IPS-20b (cell line): ENCODE measurements at regions not wholly inside any gene's neighbourhood (a gene's known extent, or its start where the extent isn't known, plus 50 kb on each side); places are given as distances from the start of the nearest gene placed in this dataset.
"Not testable (repeated sequence)": the region's sequence is repeated elsewhere in the genome, so short reads cannot be mapped to it uniquely, and the experiment has no call there.

Source experiments
- H3K27ac ChIP-seq: one replicate; pipeline ENCODE4 v1.5.1; 2013; ENCODE audit warnings: low read length
- H3K27me3 ChIP-seq: 2 replicates; pipeline ENCODE4 v1.6.1; 2013; ENCODE audit warnings: mild to moderate bottlenecking, low read length, inconsistent platforms; ENCODE audit not compliant: insufficient read depth
- H3K36me3 ChIP-seq: 2 replicates; pipeline ENCODE4 v1.6.1; 2013; ENCODE audit warnings: low read depth, mild to moderate bottlenecking, inconsistent platforms, low read length, moderate library complexity; ENCODE audit not compliant: insufficient read depth
- H3K4me1 ChIP-seq: 2 replicates; pipeline ENCODE4 v1.6.1; 2013; ENCODE audit warnings: mild to moderate bottlenecking, control low read depth, inconsistent platforms, low read length, moderate library complexity; ENCODE audit not compliant: insufficient read depth
- H3K4me3 ChIP-seq: 2 replicates; pipeline ENCODE4 v1.5.1; 2013; ENCODE audit warnings: mild to moderate bottlenecking, low read length, inconsistent platforms
- H3K9ac ChIP-seq: 2 replicates; pipeline ENCODE4 v1.6.1; 2013; ENCODE audit warnings: low read depth, mild to moderate bottlenecking, inconsistent platforms, low read length, moderate library complexity
- H3K9me3 ChIP-seq: 2 replicates; pipeline ENCODE4 v1.6.1; 2013; ENCODE audit warnings: mild to moderate bottlenecking, low read depth, low read length, inconsistent platforms; ENCODE audit not compliant: insufficient read depth

DNA sequence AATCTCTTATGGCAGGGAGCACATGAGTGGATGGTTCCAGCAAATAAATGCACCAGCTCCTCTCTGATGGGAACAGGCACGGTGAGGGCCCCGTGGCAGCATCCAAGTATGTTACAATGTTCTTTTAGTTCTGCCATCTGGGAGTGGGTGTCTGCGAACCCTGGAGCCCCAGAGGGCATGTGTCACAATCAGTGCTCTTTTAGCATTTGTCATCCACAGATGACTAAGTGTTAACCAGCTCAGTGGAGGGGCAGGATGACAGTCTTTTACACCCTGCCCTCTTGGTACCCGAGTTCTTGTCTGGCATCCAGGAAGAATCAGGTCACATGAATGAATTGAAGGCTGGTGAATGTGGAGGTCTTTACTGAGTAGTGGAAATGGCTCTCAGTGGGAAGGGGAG is 560.4 kb upstream of the FLRT2 start:
- Histone ChIP-seq H3K9ac (no peak overlapping the region), H3K36me3 (no peaks in the 10 kb centered on the region), H3K9me3 (no peaks in the 10 kb centered on the region), H3K27me3 (no peaks in the 10 kb centered on the region), H3K27ac (no peak overlapping the region), H3K4me3 (no peak overlapping the region), H3K4me1 (no peaks in the 10 kb centered on the region)

DNA sequence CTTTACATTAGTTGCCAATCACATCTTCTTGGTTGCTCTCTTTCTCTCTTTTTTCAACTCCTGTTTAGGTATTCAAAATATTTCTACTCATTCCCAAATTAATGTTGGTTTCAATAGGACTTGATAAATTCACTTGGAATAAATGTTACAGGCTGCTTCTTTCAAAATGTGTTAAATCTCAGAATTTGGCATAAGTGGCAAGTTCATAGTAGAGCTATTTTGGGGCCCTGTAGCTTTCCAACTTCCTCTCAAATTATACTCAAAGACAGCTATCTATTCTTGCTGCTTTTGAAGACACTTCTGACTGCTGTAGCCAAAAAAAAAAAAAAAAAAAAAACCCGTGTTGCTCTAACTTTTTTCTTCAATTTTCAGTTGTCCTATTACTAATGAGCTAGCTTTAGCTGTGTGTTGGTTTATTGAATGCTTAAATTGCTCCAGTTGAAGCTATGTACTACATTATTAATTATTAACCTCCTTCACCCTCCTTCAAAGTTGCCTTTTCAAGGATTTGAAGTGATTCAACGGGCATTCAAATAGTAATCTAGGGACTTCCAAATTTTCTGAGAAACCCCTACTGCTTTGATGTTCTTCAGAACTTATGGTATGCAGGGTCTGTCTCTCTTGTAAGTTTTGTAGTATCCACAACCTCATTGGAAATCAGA is 554.6 kb upstream of the FLRT2 start:
- Histone ChIP-seq H3K36me3 (no peaks in the 10 kb centered on the region), H3K27me3 (no peaks in the 10 kb centered on the region), H3K4me1 (no peaks in the 10 kb centered on the region), H3K27ac (no peak overlapping the region), H3K4me3 (no peak overlapping the region), H3K9ac (no peak overlapping the region), H3K9me3 (no peaks in the 10 kb centered on the region)

- no peaks in the 10 kb centered on the region for H3K4me1 ChIP-seq
- no peaks in the 10 kb centered on the region for H3K9me3 ChIP-seq
- H3K36me3 ChIP-seq = no peaks in the 10 kb centered on the region
- H3K27me3 ChIP-seq = no peaks in the 10 kb centered on the region
- H3K27ac ChIP-seq = no peak overlapping the region
- H3K9ac ChIP-seq = no peak overlapping the region
- no peak overlapping the region for H3K4me3 ChIP-seq
Measured at GRCh38 chr14:84976805-84977204, 553.1 kb upstream of the FLRT2 start.

- no peaks in the 10 kb centered on the region for H3K9me3 ChIP-seq
- H3K9ac ChIP-seq = no peak overlapping the region
- no peaks in the 10 kb centered on the region for H3K36me3 ChIP-seq
- no peaks in the 10 kb centered on the region for H3K27me3 ChIP-seq
- no peak overlapping the region for H3K27ac ChIP-seq
- H3K4me3 ChIP-seq = no peak overlapping the region
- H3K4me1 ChIP-seq = no peaks in the 10 kb centered on the region
Measured at GRCh38 chr14:84987042-84987441, 542.9 kb upstream of the FLRT2 start.

- H3K9me3 ChIP-seq = no peaks in the 10 kb centered on the region
- no peaks in the 10 kb centered on the region for H3K36me3 ChIP-seq
- H3K9ac ChIP-seq = no peak overlapping the region
- H3K27ac ChIP-seq = no peak overlapping the region
- H3K27me3 ChIP-seq = no peaks in the 10 kb centered on the region
- H3K4me3 ChIP-seq = no peak overlapping the region
- no peaks in the 10 kb centered on the region for H3K4me1 ChIP-seq
Measured at GRCh38 chr14:84988357-84988756, 541.6 kb upstream of the FLRT2 start.

DNA sequence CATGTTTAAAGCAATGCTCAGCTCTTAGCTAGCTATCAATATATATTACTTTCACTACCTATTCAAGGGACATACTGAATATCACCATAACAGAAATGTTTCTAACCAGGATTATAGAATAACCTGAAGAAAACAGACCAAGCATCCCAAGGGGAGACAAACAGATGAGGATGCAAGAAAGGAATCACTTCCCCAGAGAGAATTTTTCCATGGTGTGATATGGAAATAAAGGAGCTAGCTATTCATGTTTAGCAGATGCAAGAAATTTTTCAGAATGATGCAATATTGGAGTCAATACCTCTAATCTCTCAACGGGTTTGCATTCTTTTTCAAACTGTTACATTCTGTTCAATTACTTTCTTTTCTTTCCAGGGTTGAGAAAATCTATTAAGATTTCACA is 538.9 kb upstream of the FLRT2 start:
- no peak overlapping the region for H3K4me3 ChIP-seq
- no peaks in the 10 kb centered on the region for H3K9me3 ChIP-seq
- H3K27me3 ChIP-seq = no peaks in the 10 kb centered on the region
- no peaks in the 10 kb centered on the region for H3K36me3 ChIP-seq
- no peak overlapping the region for H3K9ac ChIP-seq
- H3K27ac ChIP-seq = no peak overlapping the region
- no peaks in the 10 kb centered on the region for H3K4me1 ChIP-seq

DNA sequence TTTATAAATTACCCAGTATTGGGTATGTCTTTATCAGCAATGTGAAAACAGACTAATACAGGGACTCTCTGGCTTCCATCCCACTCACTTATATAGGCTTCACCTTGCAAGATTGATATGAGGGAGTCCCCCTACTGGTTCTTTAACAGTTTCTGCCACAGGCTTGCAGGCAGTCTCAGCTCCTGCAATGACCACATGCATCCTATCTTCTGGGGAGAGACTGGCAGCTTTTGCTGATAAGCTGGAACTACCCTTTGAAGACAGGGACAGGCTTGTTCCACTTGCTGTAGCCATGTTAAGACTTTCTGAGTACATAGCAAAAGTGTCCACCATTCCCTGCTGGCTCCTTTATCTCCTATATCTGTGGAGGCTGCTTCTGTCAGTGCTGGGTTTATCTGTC is 531.7 kb upstream of the FLRT2 start:
- no peak overlapping the region for H3K9ac ChIP-seq
- no peaks in the 10 kb centered on the region for H3K27me3 ChIP-seq
- H3K9me3 ChIP-seq = no peaks in the 10 kb centered on the region
- no peak overlapping the region for H3K27ac ChIP-seq
- no peaks in the 10 kb centered on the region for H3K4me1 ChIP-seq
- H3K36me3 ChIP-seq = no peaks in the 10 kb centered on the region
- H3K4me3 ChIP-seq = no peak overlapping the region

- Histone ChIP-seq H3K4me3 (no peak overlapping the region), H3K36me3 (no peaks in the 10 kb centered on the region), H3K9me3 (no peaks in the 10 kb centered on the region), H3K27me3 (no peaks in the 10 kb centered on the region), H3K27ac (no peak overlapping the region), H3K9ac (no peak overlapping the region), H3K4me1 (no peaks in the 10 kb centered on the region)
Measured at GRCh38 chr14:85002846-85003245, 527.1 kb upstream of the FLRT2 start.

GRCh38 chr14:85003805-85004204 is 526.1 kb upstream of the FLRT2 start:
- H3K27me3 ChIP-seq = no peaks in the 10 kb centered on the region
- H3K27ac ChIP-seq = no peak overlapping the region
- no peak overlapping the region for H3K9ac ChIP-seq
- H3K4me3 ChIP-seq = no peak overlapping the region
- H3K4me1 ChIP-seq = no peaks in the 10 kb centered on the region
- no peaks in the 10 kb centered on the region for H3K36me3 ChIP-seq
- H3K9me3 ChIP-seq = no peaks in the 10 kb centered on the region

DNA sequence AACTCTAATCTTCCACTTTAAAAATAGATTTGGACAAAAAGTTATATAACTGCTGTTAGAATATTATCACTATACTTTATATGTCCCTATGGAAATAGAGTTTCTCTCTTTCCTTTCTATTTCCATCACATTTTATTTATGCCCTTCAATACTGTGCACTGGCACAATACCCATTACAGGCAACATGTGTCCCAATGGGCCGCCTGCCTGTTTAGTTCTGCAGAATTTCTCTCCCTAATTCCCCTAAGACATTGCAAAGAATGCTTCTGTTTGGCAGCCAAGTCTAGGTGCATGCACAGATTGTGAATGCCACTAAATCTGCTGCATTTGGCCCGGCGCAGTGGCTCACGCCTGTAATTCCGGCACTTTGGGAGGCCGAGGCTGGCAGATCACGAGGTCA is 520.4 kb upstream of the FLRT2 start:
- Histone ChIP-seq H3K4me3 (no peak overlapping the region), H3K9me3 (no peaks in the 10 kb centered on the region), H3K27ac (no peak overlapping the region), H3K36me3 (no peaks in the 10 kb centered on the region), H3K4me1 (no peaks in the 10 kb centered on the region), H3K9ac (no peak overlapping the region), H3K27me3 (no peaks in the 10 kb centered on the region)

DNA sequence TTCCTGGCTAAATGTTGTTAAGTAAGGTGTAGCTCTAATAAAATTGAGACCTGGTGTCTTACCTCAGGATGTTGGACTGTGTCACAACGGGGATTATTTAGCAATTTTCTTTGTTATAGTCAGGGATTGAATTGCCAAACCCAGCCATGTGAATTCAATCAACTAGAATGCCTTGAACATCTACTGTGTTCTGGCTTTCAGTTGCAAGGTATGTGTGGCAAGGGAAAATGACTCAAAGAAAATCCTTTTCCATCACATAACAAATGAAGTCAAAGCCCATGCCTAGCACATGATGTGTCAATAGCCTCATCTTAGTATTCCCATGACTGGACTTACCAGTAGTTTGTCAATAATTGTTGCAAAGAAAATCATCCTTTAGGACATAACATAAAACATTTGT is 519.8 kb upstream of the FLRT2 start:
- no peak overlapping the region for H3K9ac ChIP-seq
- H3K36me3 ChIP-seq = no peaks in the 10 kb centered on the region
- no peaks in the 10 kb centered on the region for H3K27me3 ChIP-seq
- H3K9me3 ChIP-seq = no peaks in the 10 kb centered on the region
- no peak overlapping the region for H3K27ac ChIP-seq
- no peak overlapping the region for H3K4me3 ChIP-seq
- H3K4me1 ChIP-seq = no peaks in the 10 kb centered on the region

DNA sequence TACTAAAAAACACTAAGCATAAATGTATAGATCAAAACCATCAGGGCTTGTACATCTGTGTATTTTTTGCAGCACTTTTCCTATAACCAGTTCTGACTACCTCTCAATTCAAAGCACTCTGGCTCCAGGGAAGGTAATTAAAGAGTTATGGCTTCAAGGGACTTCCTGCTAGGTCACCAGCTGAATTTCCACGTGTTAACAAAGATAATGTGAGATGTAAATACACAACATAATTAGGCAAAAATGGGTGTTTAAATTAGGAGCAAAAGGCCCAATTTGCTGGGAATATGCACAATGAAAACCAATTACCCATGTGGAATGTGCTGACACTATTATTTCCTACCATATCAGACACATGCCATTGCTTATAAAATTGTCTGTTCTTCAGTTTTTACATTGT is 513.4 kb upstream of the FLRT2 start:
- H3K27ac ChIP-seq = no peak overlapping the region
- no peaks in the 10 kb centered on the region for H3K4me1 ChIP-seq
- no peak overlapping the region for H3K4me3 ChIP-seq
- no peaks in the 10 kb centered on the region for H3K9me3 ChIP-seq
- no peaks in the 10 kb centered on the region for H3K36me3 ChIP-seq
- H3K9ac ChIP-seq = no peak overlapping the region
- H3K27me3 ChIP-seq = no peaks in the 10 kb centered on the region

- not testable (repeated sequence) for H3K9me3 ChIP-seq, H3K4me1 ChIP-seq, H3K9ac ChIP-seq, H3K27me3 ChIP-seq, H3K27ac ChIP-seq, H3K4me3 ChIP-seq, H3K36me3 ChIP-seq
Measured at GRCh38 chr14:85023866-85024265, 506.1 kb upstream of the FLRT2 start.
